ENCODE measurements at regions not wholly inside any gene's neighbourhood (a gene's known extent, or its start where the extent isn't known, plus 50 kb on each side); places are given as distances from the start of the nearest gene placed in this dataset.

DNA sequence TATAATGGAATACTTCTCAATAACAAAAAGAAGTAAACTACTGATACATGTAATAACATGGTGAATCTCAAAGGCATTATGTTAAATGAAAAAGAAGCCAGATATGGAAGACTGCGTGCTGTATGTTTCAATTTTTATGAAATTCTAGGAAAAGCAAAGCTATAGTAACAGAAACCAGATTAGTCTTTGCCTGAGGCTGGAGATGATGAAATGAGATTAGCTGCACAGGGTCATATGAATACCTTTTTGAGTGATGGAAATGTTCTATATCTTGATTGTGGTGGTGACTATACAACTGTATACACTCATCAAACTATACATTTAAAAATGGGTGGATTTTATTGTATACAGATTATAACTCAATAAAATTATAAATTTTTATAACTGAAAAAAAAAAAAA is 113.5 kb downstream of the TMEM30B start:
- Histone ChIP-seq H3K9me3 (ENCODE audit: control insufficient read depth, insufficient read depth, low read length) (peaks cover 5% of the 10 kb centered on the region), H3K9ac (ENCODE audit: low read depth, low read length) (no peak overlapping the region), H3K4me1 (ENCODE audit: insufficient read depth, low read length) (no peaks in the 10 kb centered on the region), H3K36me3 (ENCODE audit: insufficient read depth, low read length) (no peaks in the 10 kb centered on the region)

DNA sequence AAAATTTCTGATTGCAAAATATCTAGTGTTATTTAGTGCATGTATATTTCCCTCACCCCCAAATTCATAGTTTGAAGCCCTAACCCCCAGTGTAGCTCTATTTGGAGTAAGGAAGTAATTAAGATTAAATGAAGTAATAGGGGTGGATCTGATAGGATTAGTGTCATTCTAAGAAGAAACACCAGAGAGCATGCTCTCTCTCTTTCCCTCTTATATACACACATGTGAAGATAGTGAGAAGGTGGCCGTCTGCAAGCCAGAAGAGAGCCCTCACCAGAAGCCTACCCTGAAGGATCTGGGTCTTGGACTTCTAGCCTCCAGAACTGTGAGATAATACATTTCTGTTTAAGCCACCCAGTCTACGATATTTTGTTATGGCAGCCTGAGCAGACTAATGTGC is 120.3 kb downstream of the TMEM30B start:
- Histone ChIP-seq H3K4me1 (ENCODE audit: insufficient read depth, low read length) (no peaks in the 10 kb centered on the region), H3K36me3 (ENCODE audit: insufficient read depth, low read length) (no peaks in the 10 kb centered on the region), H3K9ac (ENCODE audit: low read depth, low read length) (no peak overlapping the region), H3K9me3 (ENCODE audit: control insufficient read depth, insufficient read depth, low read length) (peaks cover 3% of the 10 kb centered on the region; the same call in 1 of the 2 replicates)

DNA sequence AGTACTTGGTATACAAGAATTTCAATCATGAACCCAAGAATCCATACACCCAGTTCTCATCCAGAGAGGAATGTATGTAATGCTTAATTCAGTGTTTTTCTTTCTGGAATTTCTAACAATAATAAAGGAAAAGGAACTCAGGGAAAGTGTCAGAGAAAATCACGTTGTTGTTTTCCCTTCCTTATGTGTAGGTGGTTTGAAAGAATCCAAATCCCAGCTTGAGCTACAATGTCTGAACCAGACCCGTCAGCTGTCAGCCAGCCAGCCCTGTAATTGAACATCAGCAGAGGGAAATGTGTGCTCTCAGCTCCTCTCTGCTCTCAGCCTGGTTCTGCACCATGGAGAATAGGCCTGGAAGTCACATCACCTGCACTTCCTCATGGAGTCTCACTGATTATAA is 126.5 kb downstream of the TMEM30B start:
- Histone ChIP-seq H3K36me3 (ENCODE audit: insufficient read depth, low read length) (no peaks in the 10 kb centered on the region), H3K4me1 (ENCODE audit: insufficient read depth, low read length) (peaks cover 19% of the 10 kb centered on the region), H3K9me3 (ENCODE audit: control insufficient read depth, insufficient read depth, low read length) (no peaks in the 10 kb centered on the region), H3K9ac (ENCODE audit: low read depth, low read length) (no peak overlapping the region)

DNA sequence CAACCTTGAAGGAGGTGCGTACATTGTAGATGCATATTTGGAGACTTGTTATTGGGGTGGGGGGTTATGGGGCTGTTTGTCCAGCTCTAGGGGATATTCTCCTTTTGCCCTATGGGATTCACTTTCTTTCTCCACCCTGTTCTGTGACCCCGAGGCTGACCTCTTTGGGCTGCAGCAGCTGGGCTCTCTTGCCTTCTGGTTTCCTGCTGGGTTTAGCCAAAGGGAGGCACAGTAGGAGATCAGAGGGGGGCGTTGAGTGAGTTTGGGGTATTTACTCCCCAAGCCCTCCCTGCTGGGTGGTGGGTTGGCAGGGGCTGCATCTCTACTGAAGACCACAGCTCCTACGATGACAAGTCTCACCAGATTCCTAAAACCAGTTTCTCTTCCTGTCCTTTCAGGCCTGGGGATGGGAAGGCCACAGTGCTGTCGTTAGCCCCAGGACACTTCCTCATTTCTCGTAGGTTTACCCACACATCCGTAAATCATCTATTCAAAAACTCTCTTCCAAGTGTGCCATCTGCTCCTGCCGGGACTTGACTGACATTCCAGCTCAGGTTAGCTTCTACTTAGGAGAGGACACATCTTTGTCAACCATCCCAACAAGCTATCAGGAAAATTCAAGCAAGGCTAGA is 127.1 kb downstream of the TMEM30B start:
- Histone ChIP-seq H3K36me3 (ENCODE audit: insufficient read depth, low read length) (no peaks in the 10 kb centered on the region), H3K9ac (ENCODE audit: low read depth, low read length) (no peak overlapping the region), H3K4me1 (ENCODE audit: insufficient read depth, low read length) (peaks cover 19% of the 10 kb centered on the region), H3K9me3 (ENCODE audit: control insufficient read depth, insufficient read depth, low read length) (no peaks in the 10 kb centered on the region)

DNA sequence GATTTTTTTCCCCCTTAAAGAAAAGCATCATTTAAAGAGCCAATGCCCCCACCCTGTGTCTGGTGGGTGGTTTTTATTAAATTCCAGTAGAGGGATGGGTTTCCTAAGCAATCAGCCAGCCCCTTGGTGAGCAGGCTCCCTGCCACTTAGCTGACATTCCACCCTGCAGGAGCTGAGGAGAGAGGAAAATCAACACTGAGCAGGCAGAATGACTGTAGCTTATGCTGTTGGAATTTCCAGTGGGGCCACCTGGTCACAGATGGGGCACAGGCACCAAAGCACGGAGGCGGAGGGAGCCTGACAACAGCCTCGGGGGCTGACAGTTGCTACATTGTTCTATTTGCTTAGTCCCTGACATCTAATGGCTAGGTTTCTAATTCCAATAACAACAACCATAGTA is 127.7 kb downstream of the TMEM30B start:
- no peak overlapping the region for H3K9ac ChIP-seq (ENCODE audit: low read depth, low read length)
- no peaks in the 10 kb centered on the region for H3K9me3 ChIP-seq (ENCODE audit: control insufficient read depth, insufficient read depth, low read length)
- peaks cover 19% of the 10 kb centered on the region for H3K4me1 ChIP-seq (ENCODE audit: insufficient read depth, low read length)
- H3K36me3 ChIP-seq (ENCODE audit: insufficient read depth, low read length), result no peaks in the 10 kb centered on the region

DNA sequence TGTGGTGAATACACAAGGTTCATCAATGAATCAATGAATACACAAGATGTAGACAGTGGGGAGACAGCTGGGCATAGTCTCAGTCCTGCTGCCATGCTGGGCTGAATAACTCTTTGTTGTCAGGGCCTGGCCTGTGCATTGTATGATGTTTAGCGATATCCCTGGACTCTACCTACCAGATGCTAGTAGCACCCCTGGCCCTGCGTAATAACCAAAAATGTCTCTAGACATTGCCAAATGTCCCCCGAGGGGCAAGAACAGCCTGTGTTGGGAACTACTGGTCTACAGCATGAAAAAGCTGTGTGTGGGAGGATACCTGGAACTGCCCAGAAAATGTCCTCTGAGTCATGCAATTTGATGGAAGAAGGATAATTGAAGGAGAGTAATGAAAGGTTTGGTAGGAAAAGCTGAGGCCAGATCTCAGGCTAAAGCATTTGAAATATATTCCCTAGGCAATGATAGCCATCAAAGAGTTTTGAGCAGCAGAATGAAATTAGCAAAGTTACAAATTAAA is 128.2 kb downstream of the TMEM30B start:
- H3K4me1 ChIP-seq (ENCODE audit: insufficient read depth, low read length), result peaks cover 19% of the 10 kb centered on the region
- H3K36me3 ChIP-seq (ENCODE audit: insufficient read depth, low read length), result no peaks in the 10 kb centered on the region
- no peaks in the 10 kb centered on the region for H3K9me3 ChIP-seq (ENCODE audit: control insufficient read depth, insufficient read depth, low read length)
- H3K9ac ChIP-seq (ENCODE audit: low read depth, low read length), result no peak overlapping the region

DNA sequence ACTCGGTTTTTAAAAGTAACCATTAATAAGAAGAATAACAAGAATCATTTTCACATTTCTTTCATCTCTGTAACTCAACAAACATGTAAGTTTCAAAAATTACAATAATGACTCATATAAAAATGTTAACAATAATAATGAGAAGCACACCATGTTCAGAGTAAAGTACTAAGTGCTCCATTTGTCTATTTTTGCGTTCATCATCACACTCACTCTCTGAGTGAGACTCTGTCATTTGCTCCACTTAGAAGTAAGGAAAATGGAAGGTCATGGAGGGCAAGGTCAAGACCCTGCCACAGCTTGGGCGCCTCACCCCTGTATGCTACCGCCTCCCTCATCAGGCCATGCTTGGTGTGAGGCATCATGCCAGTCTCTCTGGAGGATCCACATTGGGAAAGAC is 129.9 kb downstream of the TMEM30B start:
- H3K4me1 ChIP-seq (ENCODE audit: insufficient read depth, low read length), result peaks cover 19% of the 10 kb centered on the region
- no peaks in the 10 kb centered on the region for H3K9me3 ChIP-seq (ENCODE audit: control insufficient read depth, insufficient read depth, low read length)
- no peak overlapping the region for H3K9ac ChIP-seq (ENCODE audit: low read depth, low read length)
- H3K36me3 ChIP-seq (ENCODE audit: insufficient read depth, low read length), result no peaks in the 10 kb centered on the region

DNA sequence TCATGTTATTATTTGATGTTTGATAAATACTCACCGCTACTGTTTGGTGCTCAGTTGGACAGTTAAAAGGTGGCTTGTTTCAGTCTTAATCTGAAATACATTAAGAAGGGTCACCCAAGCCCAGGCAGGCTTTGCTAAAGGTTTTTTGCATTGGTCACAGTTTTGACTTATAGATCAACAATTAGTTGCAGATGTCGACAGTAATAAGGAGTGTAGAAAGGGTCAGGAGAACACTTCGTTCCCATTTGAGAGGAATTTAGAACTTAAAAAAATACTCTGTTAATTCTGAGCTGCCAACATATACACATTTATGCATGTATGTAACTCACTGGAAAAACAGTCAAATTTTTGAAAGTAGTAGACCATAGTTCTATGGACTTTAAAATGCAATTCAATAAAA is 130.3 kb downstream of the TMEM30B start:
- peaks cover 19% of the 10 kb centered on the region for H3K4me1 ChIP-seq (ENCODE audit: insufficient read depth, low read length)
- H3K9ac ChIP-seq (ENCODE audit: low read depth, low read length), result no peak overlapping the region
- no peaks in the 10 kb centered on the region for H3K36me3 ChIP-seq (ENCODE audit: insufficient read depth, low read length)
- H3K9me3 ChIP-seq (ENCODE audit: control insufficient read depth, insufficient read depth, low read length), result peaks cover 3% of the 10 kb centered on the region; the same call in 1 of the 2 replicates

DNA sequence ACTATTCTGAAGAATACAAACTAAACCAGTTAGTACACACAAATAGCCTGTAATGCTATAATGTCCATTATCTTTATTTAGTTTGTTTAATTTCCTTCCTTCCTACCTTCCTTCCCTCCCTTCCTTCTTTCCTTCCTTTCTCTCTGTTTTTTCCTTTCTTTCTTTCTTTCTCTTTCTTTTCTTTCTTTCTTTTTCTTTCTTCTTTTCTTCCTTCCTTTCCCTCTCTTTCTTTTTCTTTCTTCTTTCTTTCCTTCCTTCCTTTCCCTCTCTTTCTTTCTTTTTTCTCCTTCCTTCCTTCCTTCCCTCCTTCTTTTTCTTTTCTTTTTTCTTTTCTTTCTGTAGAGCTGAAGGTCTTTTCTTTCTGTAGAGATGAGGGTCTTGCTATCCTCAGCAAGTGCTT is 131.2 kb downstream of the TMEM30B start:
- Histone ChIP-seq H3K9me3 (ENCODE audit: control insufficient read depth, insufficient read depth, low read length) (peaks cover 7% of the 10 kb centered on the region; the same call in 1 of the 2 replicates), H3K9ac (ENCODE audit: low read depth, low read length) (no peak overlapping the region), H3K4me1 (ENCODE audit: insufficient read depth, low read length) (peaks cover 19% of the 10 kb centered on the region), H3K36me3 (ENCODE audit: insufficient read depth, low read length) (no peaks in the 10 kb centered on the region)

DNA sequence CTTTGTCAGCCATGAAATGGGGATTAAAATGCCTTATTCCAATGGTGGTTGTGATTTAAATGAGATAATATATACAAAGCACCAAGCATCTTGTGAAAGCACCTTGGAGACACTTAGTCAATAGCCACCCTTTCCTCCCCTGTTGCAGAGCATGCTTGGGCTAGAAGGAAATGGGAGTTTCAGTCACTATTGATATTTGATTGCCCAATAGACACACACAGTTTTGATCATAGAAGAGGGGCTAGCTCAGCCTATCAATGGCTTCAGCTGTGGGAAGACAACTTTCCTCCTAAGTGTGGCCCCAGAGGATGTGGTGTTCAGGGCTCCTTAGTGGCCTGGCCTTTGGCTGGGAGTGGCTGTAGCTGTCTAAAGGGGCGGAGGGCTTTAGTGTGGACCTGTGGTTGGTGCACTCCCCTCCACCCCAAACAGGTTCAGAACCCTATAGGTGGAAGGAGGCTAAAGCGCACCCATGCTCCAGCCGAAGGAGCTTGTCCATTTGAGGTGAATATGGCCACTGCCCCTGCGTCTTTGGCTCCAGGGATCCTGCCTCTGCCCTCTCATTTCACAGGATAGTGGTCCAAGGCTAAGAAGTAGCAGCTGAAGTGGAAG is 132.3 kb downstream of the TMEM30B start:
- Histone ChIP-seq H3K9me3 (ENCODE audit: control insufficient read depth, insufficient read depth, low read length) (peaks cover 13% of the 10 kb centered on the region; the same call in 1 of the 2 replicates), H3K9ac (ENCODE audit: low read depth, low read length) (no peak overlapping the region)

DNA sequence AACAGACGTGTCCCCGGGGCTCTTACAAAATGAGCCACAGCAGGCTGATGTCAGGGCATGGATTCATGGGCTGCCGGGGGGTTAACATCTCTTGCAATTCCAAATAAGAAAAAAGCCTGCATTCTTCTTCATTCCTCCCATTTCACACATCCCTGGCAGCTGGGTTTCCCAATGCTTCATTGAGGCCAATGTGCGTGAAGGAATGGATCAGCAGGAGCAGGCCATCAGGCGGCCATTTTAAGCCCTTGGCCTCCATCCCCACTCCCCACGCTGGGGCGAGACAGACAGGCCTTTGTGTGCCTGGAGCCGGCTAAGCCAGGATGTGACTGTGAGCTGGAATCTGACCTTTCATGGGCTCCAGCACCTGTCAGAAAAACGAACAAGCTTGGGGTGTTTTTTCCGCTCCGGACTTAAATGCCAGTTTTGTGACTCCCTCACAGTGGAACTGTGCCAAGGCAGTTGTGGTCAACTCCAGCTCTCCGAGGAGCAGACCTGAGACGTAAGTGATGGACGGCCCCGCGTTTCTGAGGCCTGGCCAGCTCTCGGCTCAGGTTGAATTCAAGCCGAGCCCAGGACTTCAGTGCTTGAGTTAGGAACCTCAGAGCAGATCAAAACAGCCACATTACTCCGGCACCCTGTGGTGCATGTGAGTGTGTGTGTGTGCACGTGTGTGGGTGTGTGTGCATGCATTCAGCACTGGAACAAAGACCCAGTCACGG is 133.1 kb downstream of the TMEM30B start:
- peaks cover 3% of the 10 kb centered on the region; the same call in 1 of the 2 replicates for H3K4me1 ChIP-seq (ENCODE audit: insufficient read depth, low read length)
- no peaks in the 10 kb centered on the region for H3K36me3 ChIP-seq (ENCODE audit: insufficient read depth, low read length)
- H3K9ac ChIP-seq (ENCODE audit: low read depth, low read length), result no peak overlapping the region
- H3K9me3 ChIP-seq (ENCODE audit: control insufficient read depth, insufficient read depth, low read length), result peaks cover 19% of the 10 kb centered on the region; the same call in 1 of the 2 replicates

More for the DNA sequence above, 132.3 kb downstream of the TMEM30B start:
- H3K36me3 ChIP-seq (ENCODE audit: insufficient read depth, low read length), result no peaks in the 10 kb centered on the region
- H3K4me1 ChIP-seq (ENCODE audit: insufficient read depth, low read length), result peaks cover 12% of the 10 kb centered on the region

DNA sequence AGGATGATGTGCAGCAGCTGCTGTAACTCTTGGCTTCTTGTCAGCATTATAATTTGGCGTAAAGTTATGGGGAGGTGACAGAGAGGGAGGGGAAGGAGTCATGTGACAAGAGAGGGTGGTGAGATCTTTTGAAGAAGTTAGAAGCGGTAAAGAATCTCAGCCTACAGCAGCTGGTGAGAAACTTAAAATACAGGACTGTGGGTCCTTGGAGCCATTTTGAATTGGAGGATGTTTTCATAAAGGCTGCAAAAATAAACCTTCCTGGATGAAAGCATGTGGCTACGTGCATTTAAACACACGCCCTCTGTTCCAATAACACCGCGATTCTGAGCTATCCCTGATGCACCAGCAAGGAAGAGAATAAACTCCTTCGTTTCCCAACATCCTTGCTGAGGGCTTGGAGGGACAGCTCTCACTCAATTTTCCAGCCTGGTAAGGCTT is 133.7 kb downstream of the TMEM30B start:
- Histone ChIP-seq H3K36me3 (ENCODE audit: insufficient read depth, low read length) (no peaks in the 10 kb centered on the region), H3K9me3 (ENCODE audit: control insufficient read depth, insufficient read depth, low read length) (peaks cover 21% of the 10 kb centered on the region; the same call in 1 of the 2 replicates), H3K9ac (ENCODE audit: low read depth, low read length) (no peak overlapping the region), H3K4me1 (ENCODE audit: insufficient read depth, low read length) (no peaks in the 10 kb centered on the region)

DNA sequence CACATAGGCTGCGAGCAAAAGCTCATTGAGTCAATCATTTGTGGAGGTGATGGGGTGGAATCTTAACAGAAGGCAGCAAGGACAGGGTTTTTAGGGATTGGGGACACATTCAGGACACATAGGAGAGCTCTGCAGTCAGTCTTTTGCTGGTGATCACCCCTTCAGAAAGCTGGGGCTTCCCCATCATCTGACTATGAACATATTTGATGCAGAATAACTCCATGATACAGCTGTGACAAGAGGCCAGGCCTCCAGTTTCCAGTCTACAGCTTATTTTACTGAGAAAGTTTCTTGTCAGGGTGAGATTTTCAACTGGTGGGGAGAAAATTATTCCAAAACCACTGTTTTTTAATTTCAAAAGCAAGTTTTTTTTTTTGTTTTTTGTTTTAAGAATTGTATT is 134.2 kb downstream of the TMEM30B start:
- H3K36me3 ChIP-seq (ENCODE audit: insufficient read depth, low read length), result no peaks in the 10 kb centered on the region
- H3K9ac ChIP-seq (ENCODE audit: low read depth, low read length), result no peak overlapping the region
- H3K4me1 ChIP-seq (ENCODE audit: insufficient read depth, low read length), result no peaks in the 10 kb centered on the region
- peaks cover 21% of the 10 kb centered on the region; the same call in 1 of the 2 replicates for H3K9me3 ChIP-seq (ENCODE audit: control insufficient read depth, insufficient read depth, low read length)

DNA sequence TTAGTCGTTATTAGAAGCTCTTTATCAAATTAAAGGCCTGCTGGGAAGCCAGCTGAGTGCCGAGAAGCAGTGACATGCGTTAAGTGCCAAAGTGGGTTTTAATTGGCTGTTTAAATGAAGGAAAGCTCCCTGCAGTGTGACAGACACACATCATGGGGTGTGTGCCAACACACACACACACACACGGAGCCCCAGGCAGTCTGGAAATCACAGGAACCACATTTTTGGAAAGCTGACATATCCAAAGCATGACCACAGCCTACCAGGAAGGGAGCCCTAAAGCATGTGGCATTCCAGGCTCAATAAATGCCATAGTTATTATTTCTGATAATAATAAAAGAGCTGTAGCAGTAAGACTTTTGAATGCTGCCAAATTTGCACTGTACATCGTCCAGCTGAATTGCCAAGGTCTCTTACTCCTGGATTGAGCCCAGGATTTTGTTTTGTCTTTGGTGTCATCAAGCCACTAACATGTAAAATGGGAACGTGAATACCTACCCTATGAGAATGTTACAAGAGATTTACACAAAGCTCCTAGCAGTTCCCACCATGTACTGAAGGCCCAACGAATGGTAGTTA is 135.1 kb downstream of the TMEM30B start:
- H3K4me1 ChIP-seq (ENCODE audit: insufficient read depth, low read length), result no peaks in the 10 kb centered on the region
- H3K9ac ChIP-seq (ENCODE audit: low read depth, low read length), result no peak overlapping the region
- H3K36me3 ChIP-seq (ENCODE audit: insufficient read depth, low read length), result no peaks in the 10 kb centered on the region
- H3K9me3 ChIP-seq (ENCODE audit: control insufficient read depth, insufficient read depth, low read length), result peaks cover 21% of the 10 kb centered on the region; the same call in 1 of the 2 replicates

All from ES-I3 (cell line).